ENCODE measurements at regions not wholly inside any gene's neighbourhood (a gene's known extent, or its start where the extent isn't known, plus 50 kb on each side); places are given as distances from the start of the nearest gene placed in this dataset.

DNA sequence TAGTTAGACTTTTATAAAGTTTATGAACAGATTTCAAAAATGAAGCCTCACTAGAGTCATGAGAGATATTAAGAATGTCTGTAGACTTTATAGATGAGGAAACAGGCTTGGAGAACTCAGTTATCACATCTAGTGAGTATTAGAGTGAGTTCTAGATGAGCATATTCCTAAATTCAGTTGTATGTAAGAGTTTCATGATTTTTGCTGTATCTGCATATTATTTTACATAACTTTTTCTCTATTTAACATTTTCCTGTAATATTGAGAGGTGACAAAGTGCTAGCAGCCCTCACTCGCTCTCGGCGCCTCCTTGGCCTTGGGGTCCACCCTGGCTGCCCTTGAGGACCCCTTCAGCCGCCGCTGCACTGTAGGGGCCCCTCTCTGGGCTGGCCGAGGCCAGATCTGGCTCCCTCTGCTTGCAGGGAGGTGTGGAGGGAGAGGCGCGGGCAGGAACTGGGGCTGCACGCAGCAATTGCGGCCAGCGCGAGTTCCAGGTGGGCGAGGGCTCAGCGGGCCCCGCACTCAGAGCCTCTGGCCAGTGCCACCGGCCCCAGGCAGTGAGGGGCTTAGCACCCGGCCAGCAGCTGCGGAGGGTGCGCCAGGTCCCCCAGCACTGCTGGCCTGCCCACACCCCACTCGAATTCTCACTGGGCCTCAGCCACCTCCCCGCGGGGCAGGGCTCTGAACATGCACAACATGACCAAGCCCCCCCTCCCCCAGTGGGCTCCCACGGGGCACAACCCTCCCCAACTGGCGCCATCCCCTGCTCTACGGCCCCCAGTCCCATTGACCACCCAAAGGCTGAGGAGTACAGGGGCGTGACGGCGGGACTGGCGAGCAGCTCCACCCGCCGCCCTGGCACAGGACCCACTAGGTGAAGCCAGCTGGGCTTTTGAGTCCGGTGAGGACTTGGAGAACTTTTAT, 182.1 kb downstream of the TLE1 start:
- Histone ChIP-seq H4K8ac (ENCODE audit: extremely low read depth, insufficient read depth, low read length) (no peak overlapping the region), H2BK120ac (replicated peaks; ENCODE audit: low read depth, low read length) (no peak overlapping the region), H3K27me3 (replicated peaks in 1 of 4; ENCODE audit: control insufficient read depth in 3 of 4, extremely low read depth in 1 of 4, insufficient read depth in 3 of 4, low read length in 3 of 4) (no peaks in the 10 kb centered on the region), H3K4me2 (ENCODE audit: insufficient read depth in 1 of 2, low read depth in 2 of 2, low read length in 2 of 2) (no peak overlapping the region), H3K18ac (ENCODE audit: extremely low read depth, low read length) (no peak overlapping the region), H2AK5ac (ENCODE audit: low read depth, low read length) (no peak overlapping the region), H3K56ac (replicated peaks; ENCODE audit: insufficient read length, low read depth, low read length) (no peak overlapping the region), H3K79me2 (ENCODE audit: control insufficient read depth in 1 of 2, insufficient read depth in 2 of 2, low read length in 2 of 2) (no peaks in the 10 kb centered on the region), H3K14ac (ENCODE audit: insufficient read length) (no peak overlapping the region), H2BK5ac (ENCODE audit: low read depth, low read length) (no peak overlapping the region), H3K9ac (replicated peaks in 1 of 4; ENCODE audit: extremely low read depth in 1 of 4, low read depth in 3 of 4, low read length in 3 of 4) (no peak overlapping the region), H4K20me1 (replicated peaks in 1 of 2; ENCODE audit: control insufficient read depth in 1 of 2, insufficient read depth in 2 of 2, low read length in 2 of 2) (no peaks in the 10 kb centered on the region), H3K27ac (ENCODE audit: low read depth, low read length) (no peak overlapping the region), H3K79me1 (ENCODE audit: low read depth, low read length) (no peaks in the 10 kb centered on the region), H4K5ac (ENCODE audit: insufficient read length, low read depth, low read length) (no peak overlapping the region), H2BK20ac (ENCODE audit: low read length) (no peak overlapping the region), H3K4ac (replicated peaks; ENCODE audit: insufficient read length, low read depth, low read length) (no peak overlapping the region), H2BK15ac (ENCODE audit: low read length) (no peak overlapping the region), H2AFZ (ENCODE audit: low read length) (no peak overlapping the region), H3K9me3 (ENCODE audit: insufficient read depth in 2 of 2, low read depth in 1 of 2, low read length in 1 of 2) (peaks cover 0 to 7% of the 10 kb centered on the region in 2 experiments; a peak in 1 of 4 replicates), H3K23ac (ENCODE audit: insufficient read length) (no peak overlapping the region), H2BK12ac (ENCODE audit: low read depth, low read length) (no peak overlapping the region), H3K36me3 (ENCODE audit: control insufficient read depth in 2 of 4, insufficient read depth in 4 of 4, low read length in 3 of 4) (peaks cover 0 to 3% (median 0%) of the 10 kb centered on the region in 4 experiments; a peak in 1 of 8 replicates), H3K23me2 (ENCODE audit: low read depth, low read length) (no peaks in the 10 kb centered on the region), H4K91ac (replicated peaks; ENCODE audit: insufficient read length, low read length) (no peak overlapping the region), H3K4me1 (replicated peaks in 1 of 4; ENCODE audit: control insufficient read depth in 3 of 4, insufficient read depth in 4 of 4, low read length in 3 of 4) (no peaks in the 10 kb centered on the region), H3K4me3 (ENCODE audit: extremely low read depth in 1 of 4, insufficient read depth in 2 of 4, low read depth in 3 of 4, low read length in 4 of 4) (no peak overlapping the region)
- WGBS, 2 experiments (ENCODE audit: extremely low coverage in 1 of 2, insufficient coverage in 1 of 2, insufficient read length in 1 of 2, insufficient replicate concordance in 2 of 2, low coverage in 1 of 2, low lambda C conversion rate in 2 of 2, missing lambda C conversion rate in 1 of 2), result 86% methylated on average over 18 of the region's 32 CpGs; no CpG with 5 or more reads in 1 of the 2 experiments
- DNase-seq (ENCODE audit: low read depth in 1 of 2, low spot score in 2 of 2), result no peak
- ChIA-PET POLR2A (ENCODE audit: partially characterized antibody) (no interaction called here), CTCF (ENCODE audit: partially characterized antibody) (interaction anchor here (0.7 to 1.0 kb wide), 3 partner anchors 13 to 43 kb away, joined by 3 read pairs; no protein-coding TSS in a partner anchor)
- no peak for FAIRE-seq
- TF ChIP-seq SP4 (IDR thresholded peaks at IDR 0.05; ENCODE audit: low read length), result no peak
